HG03342 (cell line): ENCODE measurements at regions not wholly inside any gene's neighbourhood (a gene's known extent, or its start where the extent isn't known, plus 50 kb on each side); places are given as distances from the start of the nearest gene placed in this dataset.
"Not testable (repeated sequence)": the region's sequence is repeated elsewhere in the genome, so short reads cannot be mapped to it uniquely, and the experiment has no call there.

Experiments
- ATAC-seq: cut with Tn5 transposase; IDR thresholded peaks from one replicate; pipeline ENCODE4 v1.9.1; 2021; ENCODE audit warnings: mild to moderate bottlenecking, moderate library complexity; ENCODE audit not compliant: unreplicated experiment

GRCh38 chr3:181354140-181354539, 357.6 kb upstream of the SOX2 start:
- ATAC-seq, result no peak

GRCh38 chr3:181344331-181344730, 354.8 kb upstream of the DNAJC19 start:
- no peak for ATAC-seq

- no peak for ATAC-seq
Measured at GRCh38 chr3:181336597-181336996, 347.1 kb upstream of the DNAJC19 start.

- ATAC-seq, result no peak
Measured at GRCh38 chr3:181333394-181333793, 343.9 kb upstream of the DNAJC19 start.

GRCh38 chr3:181330821-181331563, 341.5 kb upstream of the DNAJC19 start:
- ATAC-seq, result no peak

GRCh38 chr3:181330257-181330656, 340.7 kb upstream of the DNAJC19 start:
- no peak for ATAC-seq

GRCh38 chr3:181329024-181329423, 339.5 kb upstream of the DNAJC19 start:
- no peak for ATAC-seq

GRCh38 chr3:181328346-181328745, 338.8 kb upstream of the DNAJC19 start:
- no peak for ATAC-seq

GRCh38 chr3:181327349-181327748, 337.8 kb upstream of the DNAJC19 start:
- no peak for ATAC-seq

GRCh38 chr3:181326637-181327223, 337.2 kb upstream of the DNAJC19 start:
- peak; percentile 87 for ATAC-seq

GRCh38 chr3:181324516-181324915, 335.0 kb upstream of the DNAJC19 start:
- not testable (repeated sequence) for ATAC-seq

- no peak for ATAC-seq
Measured at GRCh38 chr3:181318321-181318720, 328.8 kb upstream of the DNAJC19 start.

GRCh38 chr3:181317508-181317907, 328.0 kb upstream of the DNAJC19 start:
- no peak for ATAC-seq

GRCh38 chr3:181316482-181316881, 326.9 kb upstream of the DNAJC19 start:
- no peak for ATAC-seq

GRCh38 chr3:181313335-181313734, 323.8 kb upstream of the DNAJC19 start:
- ATAC-seq, result no peak

- ATAC-seq, result no peak
Measured at GRCh38 chr3:181311186-181311585, 321.6 kb upstream of the DNAJC19 start.

GRCh38 chr3:181302960-181303359, 313.4 kb upstream of the DNAJC19 start:
- ATAC-seq, result no peak

GRCh38 chr3:181300033-181300432, 310.5 kb upstream of the DNAJC19 start:
- ATAC-seq, result no peak

- no peak for ATAC-seq
Measured at GRCh38 chr3:181298421-181298820, 308.9 kb upstream of the DNAJC19 start.

GRCh38 chr3:181292984-181293383, 303.4 kb upstream of the DNAJC19 start:
- ATAC-seq, result peak; percentile 90

GRCh38 chr3:181290941-181291340, 301.4 kb upstream of the DNAJC19 start:
- no peak for ATAC-seq

GRCh38 chr3:181289306-181289705, 299.8 kb upstream of the DNAJC19 start:
- no peak for ATAC-seq

GRCh38 chr3:181288145-181288544, 298.6 kb upstream of the DNAJC19 start:
- ATAC-seq, result no peak
